Osteoblast (primary cell): ENCODE measurements at regions not wholly inside any gene's neighbourhood (a gene's known extent, or its start where the extent isn't known, plus 50 kb on each side); places are given as distances from the start of the nearest gene placed in this dataset.

Experiments used
- DNase-seq: peaks from one replicate; pipeline ENCODE4 v3.0.0; 2011; ENCODE audit warnings: low spot score, mixed read lengths; ENCODE audit not compliant: insufficient read length; ENCODE audit errors: missing footprints
- H2AFZ ChIP-seq: 2 replicates; pipeline ENCODE4 v1.6.0; 2011; ENCODE audit warnings: mild to moderate bottlenecking, low read length
- H3K27ac ChIP-seq: 2 replicates; pipeline ENCODE4 v1.5.1; 2011; ENCODE audit warnings: mild to moderate bottlenecking, low read depth, low read length, moderate library complexity
- H3K27me3 ChIP-seq: 2 replicates; pipeline ENCODE4 v1.6.0; 2012; ENCODE audit warnings: mild to moderate bottlenecking, control low read depth, inconsistent platforms, low read length, moderate library complexity; ENCODE audit not compliant: insufficient read depth
- H3K36me3 ChIP-seq: 2 replicates; pipeline ENCODE4 v1.5.1; 2011; ENCODE audit warnings: mild to moderate bottlenecking, low read length, control low read depth, moderate library complexity; ENCODE audit not compliant: insufficient read depth
- H3K4me1 ChIP-seq: 2 replicates; pipeline ENCODE4 v1.5.1; 2011; ENCODE audit warnings: mild to moderate bottlenecking, low read length, control low read depth, moderate library complexity; ENCODE audit not compliant: insufficient read depth
- H3K4me2 ChIP-seq: 2 replicates; pipeline ENCODE4 v1.6.0; 2011; ENCODE audit warnings: mild to moderate bottlenecking, low read length; ENCODE audit not compliant: insufficient read depth
- H3K4me3 ChIP-seq: fragments of 200-600 bp; sonication (generic); 3 replicates; pipeline ENCODE4 v1.5.1; 2012; ENCODE audit warnings: mild to moderate bottlenecking, low read length, inconsistent platforms; ENCODE audit not compliant: insufficient read depth
- H3K79me2 ChIP-seq: 2 replicates; pipeline ENCODE4 v1.6.0; 2012; ENCODE audit warnings: mild to moderate bottlenecking, low read length, control low read depth, inconsistent platforms; ENCODE audit not compliant: insufficient read depth
- H3K9me3 ChIP-seq: 2 replicates; pipeline ENCODE4 v1.5.1; 2011; ENCODE audit warnings: low read depth, low read length, control low read depth
- H4K20me1 ChIP-seq: 2 replicates; pipeline ENCODE4 v1.6.0; 2012; ENCODE audit warnings: mild to moderate bottlenecking, low read length, control low read depth; ENCODE audit not compliant: insufficient read depth
- TF ChIP-seq, protein P1 (sequence below): IDR thresholded peaks from 2 replicates; pipeline ENCODE4 v1.5.1; 2011; ENCODE audit warnings: mild to moderate bottlenecking, low read depth, low read length, moderate library complexity; ENCODE audit errors: extremely low read depth

DNA sequence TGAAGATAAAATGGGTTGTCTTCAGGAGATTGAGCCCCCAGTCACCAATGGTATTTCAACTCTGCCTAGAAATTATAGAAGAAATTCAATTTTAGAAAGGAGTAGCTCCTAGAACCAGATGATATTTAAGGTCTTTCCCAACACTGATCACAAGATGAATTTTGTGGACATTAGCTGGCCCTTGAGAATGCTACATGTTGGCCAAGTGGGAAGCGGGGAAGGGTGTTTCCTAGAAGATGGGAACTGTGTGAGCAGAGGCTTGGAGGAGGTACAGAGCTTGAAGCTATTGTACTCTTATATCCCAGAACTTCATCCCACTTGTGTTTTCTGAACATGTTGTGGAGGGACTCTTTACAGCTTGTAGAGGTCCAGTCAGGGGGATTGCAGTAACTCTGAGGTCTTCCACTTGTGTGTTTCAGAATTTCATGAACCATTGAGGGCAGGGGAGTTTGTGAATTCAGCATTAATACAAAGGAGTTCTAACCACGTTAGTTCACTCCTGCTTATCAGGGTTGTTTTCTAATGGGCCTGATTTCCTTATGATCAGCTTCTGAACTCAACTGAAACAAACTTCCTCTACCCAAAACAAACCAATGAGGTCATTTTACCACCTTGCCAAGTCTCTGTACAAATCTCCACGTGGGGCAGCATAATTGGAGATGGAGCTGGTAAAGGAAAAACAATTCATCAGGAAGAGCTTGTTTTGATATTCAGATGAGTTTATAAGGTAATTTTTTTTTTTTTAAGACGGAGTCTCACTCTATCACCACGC lies 152.6 kb upstream of the TPM1 start:
- Histone ChIP-seq H3K36me3 (no peaks in the 10 kb centered on the region), H3K4me3 (no peak overlapping the region), H4K20me1 (no peaks in the 10 kb centered on the region), H3K27me3 (no peaks in the 10 kb centered on the region), H3K4me1 (peaks cover 46% of the 10 kb centered on the region), H3K9me3 (no peaks in the 10 kb centered on the region), H3K4me2 (peak overlapping the region; percentile 11), H3K27ac (peak overlapping the region; percentile 74), H2AFZ (peak overlapping the region; percentile 6), H3K79me2 (no peaks in the 10 kb centered on the region)
- TF ChIP-seq, protein P1, sequence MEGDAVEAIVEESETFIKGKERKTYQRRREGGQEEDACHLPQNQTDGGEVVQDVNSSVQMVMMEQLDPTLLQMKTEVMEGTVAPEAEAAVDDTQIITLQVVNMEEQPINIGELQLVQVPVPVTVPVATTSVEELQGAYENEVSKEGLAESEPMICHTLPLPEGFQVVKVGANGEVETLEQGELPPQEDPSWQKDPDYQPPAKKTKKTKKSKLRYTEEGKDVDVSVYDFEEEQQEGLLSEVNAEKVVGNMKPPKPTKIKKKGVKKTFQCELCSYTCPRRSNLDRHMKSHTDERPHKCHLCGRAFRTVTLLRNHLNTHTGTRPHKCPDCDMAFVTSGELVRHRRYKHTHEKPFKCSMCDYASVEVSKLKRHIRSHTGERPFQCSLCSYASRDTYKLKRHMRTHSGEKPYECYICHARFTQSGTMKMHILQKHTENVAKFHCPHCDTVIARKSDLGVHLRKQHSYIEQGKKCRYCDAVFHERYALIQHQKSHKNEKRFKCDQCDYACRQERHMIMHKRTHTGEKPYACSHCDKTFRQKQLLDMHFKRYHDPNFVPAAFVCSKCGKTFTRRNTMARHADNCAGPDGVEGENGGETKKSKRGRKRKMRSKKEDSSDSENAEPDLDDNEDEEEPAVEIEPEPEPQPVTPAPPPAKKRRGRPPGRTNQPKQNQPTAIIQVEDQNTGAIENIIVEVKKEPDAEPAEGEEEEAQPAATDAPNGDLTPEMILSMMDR = peak; percentile 13
- no peak for DNase-seq

DNA sequence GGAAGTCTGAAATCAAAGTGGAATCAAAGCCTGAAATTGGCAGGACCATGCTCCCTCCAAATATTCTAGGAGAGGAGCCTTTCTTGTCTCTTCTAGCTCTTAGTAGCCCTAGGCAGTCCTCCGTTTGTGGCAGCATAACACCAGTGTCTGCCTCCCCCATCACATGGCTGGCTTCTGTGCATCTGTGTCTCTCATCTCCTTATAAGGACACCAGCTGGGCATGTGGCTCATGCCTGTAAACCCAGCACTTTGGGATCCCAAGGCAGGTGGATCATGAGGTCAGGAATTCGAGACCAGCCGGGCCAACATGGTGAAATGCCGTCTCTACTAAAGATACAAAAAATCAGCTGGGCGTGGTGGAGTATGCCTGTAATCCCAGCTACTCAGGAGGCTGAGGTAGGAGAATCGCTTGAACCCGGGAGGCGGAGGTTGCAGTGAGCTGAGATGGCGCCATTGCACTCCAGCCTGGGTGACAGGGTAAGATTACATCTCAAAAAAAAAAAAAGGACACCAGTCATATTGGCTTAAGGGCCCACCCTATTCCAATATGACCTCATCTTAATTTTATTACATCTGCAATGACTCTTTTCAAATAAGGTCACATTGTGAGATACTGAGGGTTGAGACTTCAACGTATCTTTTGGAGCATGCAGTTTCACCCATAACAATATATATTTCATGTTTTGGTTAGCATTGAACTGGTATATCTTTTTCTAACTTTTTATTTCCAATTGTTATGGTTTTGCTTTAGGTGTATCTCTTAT lies 148.0 kb upstream of the TPM1 start:
- Histone ChIP-seq H2AFZ (no peak overlapping the region), H3K4me3 (no peak overlapping the region), H3K9me3 (no peaks in the 10 kb centered on the region), H3K4me2 (peak overlapping the region; percentile 67), H4K20me1 (no peaks in the 10 kb centered on the region), H3K36me3 (no peaks in the 10 kb centered on the region), H3K27me3 (no peaks in the 10 kb centered on the region), H3K4me1 (peaks cover 44% of the 10 kb centered on the region), H3K27ac (peak overlapping the region; percentile 100), H3K79me2 (no peaks in the 10 kb centered on the region)
- TF ChIP-seq, protein P1 = no peak
- DNase-seq = no peak

DNA sequence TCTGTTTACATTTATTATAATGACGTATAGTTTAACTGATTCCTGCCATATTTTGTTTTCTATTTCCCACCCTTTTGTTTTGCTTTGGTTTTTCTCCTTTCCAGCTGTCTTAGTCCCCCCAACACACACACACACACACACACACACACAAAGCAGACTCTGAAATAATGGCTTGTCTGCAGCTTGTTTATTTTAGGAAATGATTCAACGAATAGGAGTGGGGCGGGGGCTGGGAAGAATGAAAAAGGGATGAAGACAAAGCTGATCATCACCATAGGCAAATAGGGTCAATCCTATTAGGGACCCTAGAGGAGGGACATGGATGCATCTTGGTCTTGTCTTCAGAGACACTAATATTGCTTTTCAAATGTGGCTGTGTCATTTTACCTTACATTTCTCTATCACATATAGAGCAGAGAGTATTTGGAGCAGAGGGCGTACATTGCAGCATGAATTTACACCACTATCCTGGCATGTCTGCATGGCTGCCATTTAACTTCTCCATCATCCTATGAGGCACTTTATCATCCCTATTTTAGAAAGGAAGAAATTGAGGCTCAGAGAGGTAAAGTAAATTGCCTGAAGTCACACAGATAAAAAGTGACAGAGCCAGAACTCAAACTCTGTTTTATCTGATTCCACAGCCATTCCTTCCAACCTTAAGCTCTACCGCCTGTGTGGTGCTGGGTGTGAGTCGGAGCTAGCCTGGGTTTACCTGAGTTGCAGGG lies 147.2 kb upstream of the TPM1 start:
- Histone ChIP-seq H4K20me1 (no peaks in the 10 kb centered on the region), H3K36me3 (no peaks in the 10 kb centered on the region), H3K4me3 (no peak overlapping the region), H3K4me1 (peaks cover 40% of the 10 kb centered on the region), H3K27ac (peak overlapping the region; percentile 100), H3K4me2 (peak overlapping the region; percentile 67), H3K27me3 (no peaks in the 10 kb centered on the region), H3K9me3 (no peaks in the 10 kb centered on the region), H3K79me2 (no peaks in the 10 kb centered on the region), H2AFZ (no peak overlapping the region)
- TF ChIP-seq, protein P1 = no peak
- DNase-seq = no peak
